ENCODE measurements at regions not wholly inside any gene's neighbourhood (a gene's known extent, or its start where the extent isn't known, plus 50 kb on each side); places are given as distances from the start of the nearest gene placed in this dataset.

DNA sequence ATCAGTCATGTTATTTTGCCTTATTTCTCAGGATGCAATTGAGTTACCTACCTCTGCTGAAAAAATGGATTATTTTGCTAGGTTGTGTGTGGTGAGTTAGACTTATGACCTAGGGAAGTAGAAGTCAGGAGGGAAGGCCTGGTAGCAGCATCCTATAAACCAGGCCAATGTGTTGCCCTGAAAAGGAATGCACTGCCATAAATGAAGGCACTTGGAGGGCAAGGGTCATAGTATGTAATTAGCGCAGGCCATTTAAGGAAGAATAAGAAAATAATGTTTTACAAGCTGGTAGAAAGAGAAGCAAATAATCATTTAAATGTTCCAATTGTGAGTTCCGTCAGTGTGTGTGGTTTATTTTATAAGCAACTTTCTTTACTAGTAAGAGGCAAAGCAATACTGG is 698.8 kb downstream of the KCNJ2 start:
- no peak for DNase-seq (ENCODE audit: low read depth, low spot score)
- H3K9me3 ChIP-seq (ENCODE audit: control insufficient read depth, insufficient read depth, low read length), result no peaks in the 10 kb centered on the region
- no peak overlapping the region for H3K27ac ChIP-seq (ENCODE audit: low read depth, low read length)
- TF ChIP-seq, protein P1, sequence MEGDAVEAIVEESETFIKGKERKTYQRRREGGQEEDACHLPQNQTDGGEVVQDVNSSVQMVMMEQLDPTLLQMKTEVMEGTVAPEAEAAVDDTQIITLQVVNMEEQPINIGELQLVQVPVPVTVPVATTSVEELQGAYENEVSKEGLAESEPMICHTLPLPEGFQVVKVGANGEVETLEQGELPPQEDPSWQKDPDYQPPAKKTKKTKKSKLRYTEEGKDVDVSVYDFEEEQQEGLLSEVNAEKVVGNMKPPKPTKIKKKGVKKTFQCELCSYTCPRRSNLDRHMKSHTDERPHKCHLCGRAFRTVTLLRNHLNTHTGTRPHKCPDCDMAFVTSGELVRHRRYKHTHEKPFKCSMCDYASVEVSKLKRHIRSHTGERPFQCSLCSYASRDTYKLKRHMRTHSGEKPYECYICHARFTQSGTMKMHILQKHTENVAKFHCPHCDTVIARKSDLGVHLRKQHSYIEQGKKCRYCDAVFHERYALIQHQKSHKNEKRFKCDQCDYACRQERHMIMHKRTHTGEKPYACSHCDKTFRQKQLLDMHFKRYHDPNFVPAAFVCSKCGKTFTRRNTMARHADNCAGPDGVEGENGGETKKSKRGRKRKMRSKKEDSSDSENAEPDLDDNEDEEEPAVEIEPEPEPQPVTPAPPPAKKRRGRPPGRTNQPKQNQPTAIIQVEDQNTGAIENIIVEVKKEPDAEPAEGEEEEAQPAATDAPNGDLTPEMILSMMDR (IDR thresholded peaks at IDR 0.05; ENCODE audit: low read depth, low read length), result no peak
- H3K4me3 ChIP-seq (ENCODE audit: low read depth, low read length), result no peak overlapping the region
- POLR2A ChIA-PET, result no interaction called here
- no peaks in the 10 kb centered on the region for H3K27me3 ChIP-seq (ENCODE audit: control insufficient read depth, insufficient read depth, low read length)
- CTCF ChIA-PET, result no interaction called here

GRCh38 chr17:70869402-70870085 is 700.2 kb downstream of the KCNJ2 start:
- Histone ChIP-seq H3K4me3 (ENCODE audit: low read depth, low read length) (no peak overlapping the region), H3K27me3 (ENCODE audit: control insufficient read depth, insufficient read depth, low read length) (no peaks in the 10 kb centered on the region), H3K9me3 (ENCODE audit: control insufficient read depth, insufficient read depth, low read length) (no peaks in the 10 kb centered on the region), H3K27ac (ENCODE audit: low read depth, low read length) (no peak overlapping the region)
- ChIA-PET CTCF (no interaction called here), POLR2A (no interaction called here)
- TF ChIP-seq, protein P1 (IDR thresholded peaks at IDR 0.05; ENCODE audit: low read depth, low read length), result no peak
- no peak for DNase-seq (ENCODE audit: low read depth, low spot score)

DNA sequence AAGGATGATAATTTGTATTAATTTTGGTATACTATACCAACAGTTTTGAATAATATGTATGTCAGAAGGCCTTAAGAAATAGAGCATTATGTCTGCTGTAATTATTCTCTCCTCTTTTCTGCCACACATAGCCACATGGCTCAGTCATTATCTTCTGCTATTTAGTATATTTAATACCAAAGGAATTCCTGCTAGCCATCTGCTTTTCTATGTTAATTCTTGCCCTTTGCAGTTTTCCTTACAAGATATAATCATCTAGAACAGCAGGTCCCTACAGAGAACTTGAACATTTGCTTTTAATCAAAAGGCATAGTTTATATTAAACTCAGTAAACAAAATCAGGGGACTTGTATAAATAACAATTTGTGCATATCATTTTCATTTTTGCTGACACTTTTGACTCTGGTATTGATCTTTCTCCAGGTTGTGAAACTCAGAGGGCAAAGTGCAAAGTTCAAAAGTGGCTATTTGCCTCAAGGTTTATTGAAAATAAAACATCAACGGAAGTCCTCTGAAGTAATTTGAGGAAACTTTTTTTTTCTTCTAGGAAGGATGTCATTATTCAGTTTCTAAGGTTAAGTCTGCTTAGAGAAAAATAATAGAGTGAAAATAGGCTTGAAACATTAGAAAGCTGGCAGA is 702.0 kb downstream of the KCNJ2 start:
- CTCF ChIA-PET, result interaction anchor here (1.8 kb wide), 1 partner anchor 104 kb away, joined by 5 read pairs; no protein-coding TSS in a partner anchor
- no peak for DNase-seq (ENCODE audit: low read depth, low spot score)
- H3K27ac ChIP-seq (ENCODE audit: low read depth, low read length), result no peak overlapping the region
- no peaks in the 10 kb centered on the region for H3K27me3 ChIP-seq (ENCODE audit: control insufficient read depth, insufficient read depth, low read length)
- TF ChIP-seq, protein P1 (IDR thresholded peaks at IDR 0.05; ENCODE audit: low read depth, low read length), result no peak
- POLR2A ChIA-PET, result no interaction called here
- no peaks in the 10 kb centered on the region for H3K9me3 ChIP-seq (ENCODE audit: control insufficient read depth, insufficient read depth, low read length)
- no peak overlapping the region for H3K4me3 ChIP-seq (ENCODE audit: low read depth, low read length)

- ChIA-PET POLR2A (no interaction called here), CTCF (interaction anchor here (1.8 kb wide), 1 partner anchor 105 kb away, joined by 5 read pairs; no protein-coding TSS in a partner anchor)
- TF ChIP-seq, protein P1 (IDR thresholded peaks at IDR 0.05; ENCODE audit: low read depth, low read length), result no peak
These were observed 702.8 kb downstream of the KCNJ2 start for GRCh38 chr17:70872103-70872502.

GRCh38 chr17:70875729-70876310 is 706.5 kb downstream of the KCNJ2 start:
- ChIA-PET CTCF (no interaction called here), POLR2A (no interaction called here)
- DNase-seq (ENCODE audit: low read depth, low spot score), result no peak
- Histone ChIP-seq H3K27ac (ENCODE audit: low read depth, low read length) (no peak overlapping the region), H3K9me3 (ENCODE audit: control insufficient read depth, insufficient read depth, low read length) (no peaks in the 10 kb centered on the region), H3K4me3 (ENCODE audit: low read depth, low read length) (no peak overlapping the region), H3K27me3 (ENCODE audit: control insufficient read depth, insufficient read depth, low read length) (no peaks in the 10 kb centered on the region)
- TF ChIP-seq, protein P1 (IDR thresholded peaks at IDR 0.05; ENCODE audit: low read depth, low read length), result no peak

More at GRCh38 chr17:70872103-70872502, 702.8 kb downstream of the KCNJ2 start:
- Histone ChIP-seq H3K27me3 (ENCODE audit: control insufficient read depth, insufficient read depth, low read length) (no peaks in the 10 kb centered on the region), H3K27ac (ENCODE audit: low read depth, low read length) (no peak overlapping the region), H3K9me3 (ENCODE audit: control insufficient read depth, insufficient read depth, low read length) (no peaks in the 10 kb centered on the region), H3K4me3 (ENCODE audit: low read depth, low read length) (no peak overlapping the region)
- no peak for DNase-seq (ENCODE audit: low read depth, low spot score)

Data from AG04450 (cell line).